Activated naive CD4-positive, alpha-beta T cell treated with anti-CD3 and anti-CD28 coated beads, Interleukin-2, amount 50 U/mL, for 72 hours (primary cell): ENCODE measurements at regions not wholly inside any gene's neighbourhood (a gene's known extent, or its start where the extent isn't known, plus 50 kb on each side); places are given as distances from the start of the nearest gene placed in this dataset.
A peak's percentile ranks its signal among the peaks of the same experiment; 100 is the strongest.
"Not testable (repeated sequence)": the region's sequence is repeated elsewhere in the genome, so short reads cannot be mapped to it uniquely, and the experiment has no call there.

Source experiments
- ATAC-seq, 2 donors: fragments of 150-1000 bp; cut with Tn5 transposase; 2 replicates each; pipeline ENCODE4 v1.10.0; 2021; ENCODE audit warnings: mild to moderate bottlenecking in 2 of 2, moderate library complexity in 2 of 2
- DNase-seq, 2 donors: peaks; one replicate each; pipeline ENCODE4 v3.0.0; 2021 to 2022; ENCODE audit warnings: low spot score in 2 of 2
- H3K27ac Mint-ChIP-seq, 2 donors: one replicate each; pipeline ENCODE4 v1.8.0; 2022; ENCODE audit warnings: mild to moderate bottlenecking in 2 of 2, mixed read lengths in 2 of 2
- H3K36me3 Mint-ChIP-seq, 2 donors: one replicate each; pipeline ENCODE4 v1.8.0; 2022; ENCODE audit warnings: mixed read lengths in 2 of 2
- H3K9me3 Mint-ChIP-seq, 2 donors: one replicate each; pipeline ENCODE4 v1.8.0; 2022; ENCODE audit warnings: mixed read lengths in 2 of 2

- H3K36me3 Mint-ChIP-seq = peaks cover 0 to 17% of the 10 kb centered on the region in 2 donors
- H3K27ac Mint-ChIP-seq = not testable (repeated sequence)
Measured at GRCh38 chr19:27942607-27943006, 1270.3 kb downstream of the UQCRFS1 start.

GRCh38 chr19:27936139-27936538 lies 1276.8 kb downstream of the UQCRFS1 start:
- DNase-seq = no peak
- no peak overlapping the region for H3K27ac Mint-ChIP-seq
- no peak for ATAC-seq
- peaks cover 0 to 5% of the 10 kb centered on the region in 2 donors for H3K9me3 Mint-ChIP-seq
- no peaks in the 10 kb centered on the region for H3K36me3 Mint-ChIP-seq

More at GRCh38 chr19:27942607-27943006, 1270.3 kb downstream of the UQCRFS1 start:
- ATAC-seq, DNase-seq: not testable (repeated sequence)
- H3K9me3 Mint-ChIP-seq = peaks cover 12 to 22% of the 10 kb centered on the region in 2 donors

GRCh38 chr19:27935669-27936068 lies 1277.3 kb downstream of the UQCRFS1 start:
- Mint-ChIP-seq H3K36me3 (no peaks in the 10 kb centered on the region), H3K27ac (no peak overlapping the region), H3K9me3 (peaks cover 0 to 5% of the 10 kb centered on the region in 2 donors)
- DNase-seq (no peak), ATAC-seq (no peak)

GRCh38 chr19:27929399-27929798 lies 1283.6 kb downstream of the UQCRFS1 start:
- H3K9me3 Mint-ChIP-seq = peaks cover 4 to 5% of the 10 kb centered on the region in 2 donors
- ATAC-seq = no peak
- no peak overlapping the region for H3K27ac Mint-ChIP-seq
- H3K36me3 Mint-ChIP-seq = no peaks in the 10 kb centered on the region
- no peak for DNase-seq

GRCh38 chr19:27925202-27925601 lies 1287.7 kb downstream of the UQCRFS1 start:
- no peak for ATAC-seq
- peaks cover 5 to 9% of the 10 kb centered on the region in 2 donors for H3K9me3 Mint-ChIP-seq

GRCh38 chr19:27922970-27923369 lies 1290.0 kb downstream of the UQCRFS1 start:
- no peaks in the 10 kb centered on the region for H3K36me3 Mint-ChIP-seq
- DNase-seq (no peak), ATAC-seq (no peak)
- H3K9me3 Mint-ChIP-seq = peaks cover 9 to 11% of the 10 kb centered on the region in 2 donors
- no peak overlapping the region for H3K27ac Mint-ChIP-seq

More at GRCh38 chr19:27925202-27925601, 1287.7 kb downstream of the UQCRFS1 start:
- no peaks in the 10 kb centered on the region for H3K36me3 Mint-ChIP-seq
- H3K27ac Mint-ChIP-seq = no peak overlapping the region
- DNase-seq = no peak

GRCh38 chr19:27920774-27921173 lies 1292.2 kb downstream of the UQCRFS1 start:
- no peak for DNase-seq
- no peaks in the 10 kb centered on the region for H3K36me3 Mint-ChIP-seq
- no peak overlapping the region for H3K27ac Mint-ChIP-seq
- H3K9me3 Mint-ChIP-seq = peaks cover 9 to 11% of the 10 kb centered on the region in 2 donors
- ATAC-seq = no peak

GRCh38 chr19:27918818-27919217 lies 1294.1 kb downstream of the UQCRFS1 start:
- Mint-ChIP-seq H3K36me3 (no peaks in the 10 kb centered on the region), H3K9me3 (peaks cover 5% of the 10 kb centered on the region in 2 donors), H3K27ac (no peak overlapping the region)
- DNase-seq = no peak
- no peak for ATAC-seq

- DNase-seq = no peak
- ATAC-seq = no peak
- Mint-ChIP-seq H3K9me3 (peaks cover 4% of the 10 kb centered on the region in 2 donors), H3K36me3 (no peaks in the 10 kb centered on the region), H3K27ac (no peak overlapping the region)
Measured at GRCh38 chr19:27911122-27911898, 1301.6 kb downstream of the UQCRFS1 start.

GRCh38 chr19:27909861-27910260 lies 1303.1 kb downstream of the UQCRFS1 start:
- DNase-seq (no peak), ATAC-seq (no peak)
- H3K36me3 Mint-ChIP-seq = no peaks in the 10 kb centered on the region
- no peak overlapping the region for H3K27ac Mint-ChIP-seq
- peaks cover 4% of the 10 kb centered on the region in 2 donors for H3K9me3 Mint-ChIP-seq

GRCh38 chr19:27909185-27909840 lies 1303.6 kb downstream of the UQCRFS1 start:
- no peak for ATAC-seq

GRCh38 chr19:27906081-27906480 lies 1306.9 kb downstream of the UQCRFS1 start:
- DNase-seq (no peak), ATAC-seq (no peak)
- H3K36me3 Mint-ChIP-seq = no peaks in the 10 kb centered on the region
- H3K27ac Mint-ChIP-seq = no peak overlapping the region
- H3K9me3 Mint-ChIP-seq = peaks cover 4% of the 10 kb centered on the region in 2 donors

More at GRCh38 chr19:27909185-27909840, 1303.6 kb downstream of the UQCRFS1 start:
- H3K27ac Mint-ChIP-seq = no peak overlapping the region
- H3K9me3 Mint-ChIP-seq = peaks cover 4% of the 10 kb centered on the region in 2 donors
- H3K36me3 Mint-ChIP-seq = no peaks in the 10 kb centered on the region
- DNase-seq = no peak

GRCh38 chr19:27905074-27905473 lies 1307.9 kb downstream of the UQCRFS1 start:
- H3K36me3 Mint-ChIP-seq = no peaks in the 10 kb centered on the region
- no peak for DNase-seq
- H3K27ac Mint-ChIP-seq = no peak overlapping the region
- ATAC-seq = no peak
- no peaks in the 10 kb centered on the region for H3K9me3 Mint-ChIP-seq

GRCh38 chr19:27901078-27901477 lies 1311.9 kb downstream of the UQCRFS1 start:
- Mint-ChIP-seq H3K9me3 (no peaks in the 10 kb centered on the region), H3K36me3 (no peaks in the 10 kb centered on the region), H3K27ac (no peak overlapping the region)
- ATAC-seq = no peak
- no peak for DNase-seq

GRCh38 chr19:27896091-27896490 lies 1316.9 kb downstream of the UQCRFS1 start:
- DNase-seq (no peak), ATAC-seq (no peak)
- Mint-ChIP-seq H3K36me3 (no peaks in the 10 kb centered on the region), H3K27ac (no peak overlapping the region), H3K9me3 (peaks cover 4 to 9% of the 10 kb centered on the region in 2 donors)

GRCh38 chr19:27894906-27895754 lies 1317.8 kb downstream of the UQCRFS1 start:
- ATAC-seq = no peak
- H3K36me3 Mint-ChIP-seq = no peaks in the 10 kb centered on the region
- DNase-seq = no peak
- peaks cover 4 to 9% of the 10 kb centered on the region in 2 donors for H3K9me3 Mint-ChIP-seq
- H3K27ac Mint-ChIP-seq = peak overlapping the region in 1 of 2 donors; percentile 7

GRCh38 chr19:27892500-27892899 lies 1320.5 kb downstream of the UQCRFS1 start:
- H3K27ac Mint-ChIP-seq = no peak overlapping the region
- H3K36me3 Mint-ChIP-seq = peaks cover 0 to 6% of the 10 kb centered on the region in 2 donors
- DNase-seq = no peak
- ATAC-seq = no peak
- H3K9me3 Mint-ChIP-seq = peaks cover 11 to 14% of the 10 kb centered on the region in 2 donors
